Right lobe of liver (tissue), 4 donors: ENCODE measurements at regions not wholly inside any gene's neighbourhood (a gene's known extent, or its start where the extent isn't known, plus 50 kb on each side); places are given as distances from the start of the nearest gene placed in this dataset.

Experiments used
- POLR2A ChIP-seq: fragments of 450-650 bp; IDR thresholded peaks from one replicate; pipeline ENCODE4 v1.6.1; 2017; ENCODE audit warnings: antibody characterized with exemption, mild to moderate bottlenecking
- TF ChIP-seq, protein P1 (sequence below), 4 donors: fragments of 200-600 bp in 3 of 4; fragments of 450-650 bp in 1 of 4; IDR thresholded peaks; one replicate each; pipeline versions ENCODE4 v1.5.1 to v1.8.0; 2016 to 2022; ENCODE audit warnings: antibody characterized with exemption in 4 of 4, mild to moderate bottlenecking in 2 of 4
- donor health status: DM: no; HTN: no; CAD: no.
- donor health status: DM: no; HTN: no; CAD: no.
- donor health status: DM: no; HTN: yes; CAD: no.

DNA sequence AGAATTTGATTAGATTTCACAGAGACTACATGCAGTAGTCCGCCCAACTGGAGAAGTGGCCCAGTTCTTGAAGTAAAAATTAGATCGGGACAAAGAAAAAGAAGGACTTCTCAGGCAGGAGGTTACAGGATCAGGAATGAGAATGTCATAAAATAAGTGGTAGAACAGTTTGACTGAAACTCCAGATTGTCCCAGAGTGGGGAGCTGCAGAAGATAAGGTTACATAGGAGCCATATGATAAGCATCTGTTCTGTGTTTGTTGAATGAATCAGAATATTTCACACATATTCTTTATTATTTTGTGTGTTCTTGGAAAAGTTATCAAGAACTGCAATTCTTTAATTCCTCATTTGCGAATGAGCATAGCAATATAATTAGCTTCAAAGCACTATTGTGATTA, 210.6 kb downstream of the AASDHPPT start:
- TF ChIP-seq, protein P1, sequence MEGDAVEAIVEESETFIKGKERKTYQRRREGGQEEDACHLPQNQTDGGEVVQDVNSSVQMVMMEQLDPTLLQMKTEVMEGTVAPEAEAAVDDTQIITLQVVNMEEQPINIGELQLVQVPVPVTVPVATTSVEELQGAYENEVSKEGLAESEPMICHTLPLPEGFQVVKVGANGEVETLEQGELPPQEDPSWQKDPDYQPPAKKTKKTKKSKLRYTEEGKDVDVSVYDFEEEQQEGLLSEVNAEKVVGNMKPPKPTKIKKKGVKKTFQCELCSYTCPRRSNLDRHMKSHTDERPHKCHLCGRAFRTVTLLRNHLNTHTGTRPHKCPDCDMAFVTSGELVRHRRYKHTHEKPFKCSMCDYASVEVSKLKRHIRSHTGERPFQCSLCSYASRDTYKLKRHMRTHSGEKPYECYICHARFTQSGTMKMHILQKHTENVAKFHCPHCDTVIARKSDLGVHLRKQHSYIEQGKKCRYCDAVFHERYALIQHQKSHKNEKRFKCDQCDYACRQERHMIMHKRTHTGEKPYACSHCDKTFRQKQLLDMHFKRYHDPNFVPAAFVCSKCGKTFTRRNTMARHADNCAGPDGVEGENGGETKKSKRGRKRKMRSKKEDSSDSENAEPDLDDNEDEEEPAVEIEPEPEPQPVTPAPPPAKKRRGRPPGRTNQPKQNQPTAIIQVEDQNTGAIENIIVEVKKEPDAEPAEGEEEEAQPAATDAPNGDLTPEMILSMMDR (IDR thresholded peaks at IDR 0.05), result no peak
- no peak for TF ChIP-seq POLR2A
